Sigmoid colon (tissue), 6 donors: ENCODE measurements at regions not wholly inside any gene's neighbourhood (a gene's known extent, or its start where the extent isn't known, plus 50 kb on each side); places are given as distances from the start of the nearest gene placed in this dataset.

Source experiments
- DNase-seq: peaks from one replicate; pipeline ENCODE4 v3.0.0-alpha.2; 2019
- H3K27ac ChIP-seq, 4 donors: fragments of 200-600 bp; sonication (generic); one replicate each; pipeline ENCODE4 v1.5.1; 2016 to 2019; ENCODE audit warnings: mild to moderate bottlenecking in 1 of 4
- H3K27me3 ChIP-seq, 3 donors: fragments of 200-600 bp; sonication (generic); one replicate each; pipeline ENCODE4 v1.5.1; 2019; ENCODE audit warnings: mild to moderate bottlenecking in 1 of 3
- H3K36me3 ChIP-seq, 4 donors: fragments of 200-600 bp; sonication (generic); one replicate each; pipeline ENCODE4 v1.5.1; 2016 to 2019
- H3K4me1 ChIP-seq, 4 donors: fragments of 200-600 bp; sonication (generic); one replicate each; pipeline ENCODE4 v1.5.1; 2017 to 2019
- H3K4me3 ChIP-seq, 4 donors: fragments of 200-600 bp; sonication (generic); one replicate each; pipeline ENCODE4 v1.5.1; 2017 to 2019; ENCODE audit warnings: mild to moderate bottlenecking in 2 of 4, moderate library complexity in 1 of 4
- H3K9me3 ChIP-seq, 4 donors: fragments of 200-600 bp in 3 of 4; sonication (generic) in 3 of 4; one replicate each; pipeline versions ENCODE4 v1.5.1 to v1.6.1; 2013 to 2019
- EP300 ChIP-seq, 4 donors: sonication (generic); formaldehyde crosslinking; IDR thresholded peaks; one replicate each; pipeline ENCODE4 v1.6.1; 2017; ENCODE audit warnings: antibody characterized with exemption in 4 of 4
- POLR2A ChIP-seq, 2 donors: fragments of 450-650 bp; IDR thresholded peaks; one replicate each; pipeline ENCODE4 v1.6.1; 2016; ENCODE audit warnings: antibody characterized with exemption in 2 of 2, mild to moderate bottlenecking in 2 of 2, moderate library complexity in 2 of 2
- POLR2AphosphoS5 ChIP-seq, 4 donors: sonication (generic); formaldehyde crosslinking; IDR thresholded peaks; one replicate each; pipeline ENCODE4 v1.6.1; 2017; ENCODE audit warnings: antibody characterized with exemption in 4 of 4
- WGBS, 2 donors: extraction: QIAGEN DNeasy Blood & Tissue Kit; methylation state at CpG; one replicate each; pipeline ENCODE4 v1.1.7; 2013; 5-methylcytosine and 5-hydroxymethylcytosine counted together
- intact Hi-C: fragments of 100-400 bp; cut with DNase I; formaldehyde crosslinking; loops from one replicate; pipeline ENCODE4 v1.15.1; 2023
- TF ChIP-seq, protein P1 (sequence below), 4 experiments: fragments of 450-650 bp in 3 of 4; fragments of 200-600 bp in 1 of 4; IDR thresholded peaks; one replicate each; pipeline ENCODE4 v1.5.1; 2016 to 2019; ENCODE audit warnings: antibody characterized with exemption in 4 of 4, mild to moderate bottlenecking in 3 of 4, moderate library complexity in 2 of 4
- donor health status: healthy with polysubstance abuse.
- donor health status: healthy.

DNA sequence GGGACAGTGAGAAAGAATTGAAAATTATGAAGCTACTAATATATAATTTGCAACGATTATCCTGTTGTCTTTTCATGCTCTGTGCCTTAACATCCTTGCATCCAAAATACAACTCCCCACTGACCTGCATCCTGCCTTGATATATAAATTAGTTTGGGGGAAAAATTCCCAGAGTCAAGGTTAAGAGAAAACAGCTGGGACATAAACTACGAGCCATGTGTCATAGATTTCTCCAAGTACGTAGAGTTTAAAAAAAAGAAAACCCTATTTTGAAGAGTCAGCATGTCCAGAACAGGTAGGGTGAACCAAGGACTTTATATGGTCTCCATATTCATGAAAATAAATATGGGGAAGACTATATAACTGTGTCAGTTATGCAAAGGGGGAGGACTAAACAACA is 123.8 kb upstream of the MARCKS start:
- H3K4me1 ChIP-seq = peaks cover 0 to 18% (median 7%) of the 10 kb centered on the region in 4 donors
- intact Hi-C loops = no loop called here
- no peak overlapping the region for H3K4me3 ChIP-seq
- no peak for TF ChIP-seq POLR2AphosphoS5 (IDR thresholded peaks at IDR 0.05)
- no peak for TF ChIP-seq POLR2A (IDR thresholded peaks at IDR 0.05)
- TF ChIP-seq EP300 (IDR thresholded peaks at IDR 0.05) = no peak
- TF ChIP-seq, protein P1, sequence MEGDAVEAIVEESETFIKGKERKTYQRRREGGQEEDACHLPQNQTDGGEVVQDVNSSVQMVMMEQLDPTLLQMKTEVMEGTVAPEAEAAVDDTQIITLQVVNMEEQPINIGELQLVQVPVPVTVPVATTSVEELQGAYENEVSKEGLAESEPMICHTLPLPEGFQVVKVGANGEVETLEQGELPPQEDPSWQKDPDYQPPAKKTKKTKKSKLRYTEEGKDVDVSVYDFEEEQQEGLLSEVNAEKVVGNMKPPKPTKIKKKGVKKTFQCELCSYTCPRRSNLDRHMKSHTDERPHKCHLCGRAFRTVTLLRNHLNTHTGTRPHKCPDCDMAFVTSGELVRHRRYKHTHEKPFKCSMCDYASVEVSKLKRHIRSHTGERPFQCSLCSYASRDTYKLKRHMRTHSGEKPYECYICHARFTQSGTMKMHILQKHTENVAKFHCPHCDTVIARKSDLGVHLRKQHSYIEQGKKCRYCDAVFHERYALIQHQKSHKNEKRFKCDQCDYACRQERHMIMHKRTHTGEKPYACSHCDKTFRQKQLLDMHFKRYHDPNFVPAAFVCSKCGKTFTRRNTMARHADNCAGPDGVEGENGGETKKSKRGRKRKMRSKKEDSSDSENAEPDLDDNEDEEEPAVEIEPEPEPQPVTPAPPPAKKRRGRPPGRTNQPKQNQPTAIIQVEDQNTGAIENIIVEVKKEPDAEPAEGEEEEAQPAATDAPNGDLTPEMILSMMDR (IDR thresholded peaks at IDR 0.05) = no peak
- no peaks in the 10 kb centered on the region for H3K36me3 ChIP-seq
- H3K9me3 ChIP-seq = no peaks in the 10 kb centered on the region
- no peak for DNase-seq
- no peaks in the 10 kb centered on the region for H3K27me3 ChIP-seq
- peak overlapping the region in 3 of 4 donors; percentile 42 to 49 (median 45) for H3K27ac ChIP-seq
- WGBS, 2 donors = 80 to 85% methylated on average over 3 of the region's 3 CpGs

GRCh38 chr6:113734982-113735381 is 122.2 kb upstream of the MARCKS start:
- intact Hi-C loops = no loop called here
- peak overlapping the region in 1 of 4 donors; percentile 20 for H3K27ac ChIP-seq
- DNase-seq = no peak
- 54 to 61% methylated on average over 3 of the region's 3 CpGs for WGBS, 2 donors
- no peaks in the 10 kb centered on the region for H3K36me3 ChIP-seq
- H3K4me3 ChIP-seq = no peak overlapping the region
- TF ChIP-seq POLR2AphosphoS5 (IDR thresholded peaks at IDR 0.05) (no peak), EP300 (IDR thresholded peaks at IDR 0.05) (no peak), POLR2A (IDR thresholded peaks at IDR 0.05) (no peak)
- TF ChIP-seq, protein P1 (IDR thresholded peaks at IDR 0.05) = no peak
- H3K4me1 ChIP-seq = peaks cover 0 to 18% (median 7%) of the 10 kb centered on the region in 4 donors
- H3K27me3 ChIP-seq = no peaks in the 10 kb centered on the region
- H3K9me3 ChIP-seq = no peaks in the 10 kb centered on the region

- TF ChIP-seq POLR2A (IDR thresholded peaks at IDR 0.05) = no peak
- no peak for TF ChIP-seq EP300 (IDR thresholded peaks at IDR 0.05)
- TF ChIP-seq, protein P1 (IDR thresholded peaks at IDR 0.05) = no peak
- no peak for TF ChIP-seq POLR2AphosphoS5 (IDR thresholded peaks at IDR 0.05)
- peaks cover 0 to 18% (median 7%) of the 10 kb centered on the region in 4 donors for H3K4me1 ChIP-seq
Measured at GRCh38 chr6:113735491-113735890, 121.7 kb upstream of the MARCKS start.

GRCh38 chr6:113736978-113737377 is 120.2 kb upstream of the MARCKS start:
- H3K9me3 ChIP-seq = no peaks in the 10 kb centered on the region
- DNase-seq = no peak
- no peak overlapping the region for H3K4me3 ChIP-seq
- TF ChIP-seq EP300 (IDR thresholded peaks at IDR 0.05) (no peak), POLR2AphosphoS5 (IDR thresholded peaks at IDR 0.05) (no peak), POLR2A (IDR thresholded peaks at IDR 0.05) (no peak)
- TF ChIP-seq, protein P1 (IDR thresholded peaks at IDR 0.05) = no peak
- H3K36me3 ChIP-seq = no peaks in the 10 kb centered on the region
- H3K4me1 ChIP-seq = peaks cover 0 to 14% (median 7%) of the 10 kb centered on the region in 4 donors
- no peak overlapping the region for H3K27ac ChIP-seq
- no peaks in the 10 kb centered on the region for H3K27me3 ChIP-seq
- intact Hi-C loops = no loop called here

More at GRCh38 chr6:113735491-113735890, 121.7 kb upstream of the MARCKS start:
- WGBS, 2 donors = 64 to 78% methylated on average over 3 of the region's 3 CpGs
- DNase-seq = no peak
- Histone ChIP-seq H3K4me3 (no peak overlapping the region), H3K27ac (peak overlapping the region in 1 of 4 donors; percentile 20), H3K9me3 (no peaks in the 10 kb centered on the region), H3K36me3 (no peaks in the 10 kb centered on the region), H3K27me3 (no peaks in the 10 kb centered on the region)
- intact Hi-C loops = no loop called here

DNA sequence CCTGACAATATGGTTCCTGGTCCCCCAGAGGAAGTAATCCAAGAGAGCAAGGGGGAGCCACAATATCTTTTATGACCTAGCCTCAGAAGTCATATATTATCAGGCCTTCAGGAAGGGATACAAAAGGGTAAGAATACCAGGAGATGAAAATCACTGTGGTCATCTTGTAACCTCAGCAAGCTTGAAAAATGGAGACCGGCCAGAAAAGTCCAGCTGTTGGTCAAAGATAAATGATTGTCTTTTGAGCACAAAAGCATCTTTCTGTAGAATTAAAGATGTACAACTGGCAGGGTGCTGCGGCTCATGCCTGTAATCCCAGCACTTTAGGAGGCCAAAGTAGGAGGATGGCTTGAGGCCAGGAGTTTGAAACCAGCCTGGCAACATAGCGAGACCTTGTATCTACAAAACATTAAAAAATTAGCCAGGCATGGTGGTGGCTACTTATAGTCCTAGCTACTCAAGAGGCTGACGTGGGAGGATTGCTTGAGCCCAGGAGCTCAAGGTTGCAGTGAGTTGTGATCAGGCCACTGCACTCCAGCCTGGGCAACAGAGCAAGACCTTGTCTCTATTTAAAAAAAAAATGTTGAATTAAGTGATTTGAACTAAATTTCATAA is 118.0 kb upstream of the MARCKS start:
- peaks cover 0 to 5% (median 0%) of the 10 kb centered on the region in 4 donors for H3K4me1 ChIP-seq
- H3K9me3 ChIP-seq = no peaks in the 10 kb centered on the region
- 84 to 87% methylated on average over 4 of the region's 4 CpGs for WGBS, 2 donors
- H3K36me3 ChIP-seq = no peaks in the 10 kb centered on the region
- no peaks in the 10 kb centered on the region for H3K27me3 ChIP-seq
- no peak overlapping the region for H3K27ac ChIP-seq
- intact Hi-C loops = no loop called here
- DNase-seq = no peak
- H3K4me3 ChIP-seq = no peak overlapping the region
- TF ChIP-seq, protein P1 (IDR thresholded peaks at IDR 0.05) = no peak
- TF ChIP-seq EP300 (IDR thresholded peaks at IDR 0.05) = no peak
- TF ChIP-seq POLR2A (IDR thresholded peaks at IDR 0.05) = no peak
- no peak for TF ChIP-seq POLR2AphosphoS5 (IDR thresholded peaks at IDR 0.05)
